Activated CD8-positive, alpha-beta memory T cell treated with anti-CD3 and anti-CD28 coated beads for 48 hours (primary cell): ENCODE measurements at regions not wholly inside any gene's neighbourhood (a gene's known extent, or its start where the extent isn't known, plus 50 kb on each side); places are given as distances from the start of the nearest gene placed in this dataset.
"Not testable (repeated sequence)": the region's sequence is repeated elsewhere in the genome, so short reads cannot be mapped to it uniquely, and the experiment has no call there.

ENCODE experiments used
- DNase-seq, 3 experiments: peaks; one replicate each; pipeline ENCODE4 v3.0.0-alpha.2; 2020; ENCODE audit warnings: low read depth in 2 of 3, low spot score in 2 of 3

DNA sequence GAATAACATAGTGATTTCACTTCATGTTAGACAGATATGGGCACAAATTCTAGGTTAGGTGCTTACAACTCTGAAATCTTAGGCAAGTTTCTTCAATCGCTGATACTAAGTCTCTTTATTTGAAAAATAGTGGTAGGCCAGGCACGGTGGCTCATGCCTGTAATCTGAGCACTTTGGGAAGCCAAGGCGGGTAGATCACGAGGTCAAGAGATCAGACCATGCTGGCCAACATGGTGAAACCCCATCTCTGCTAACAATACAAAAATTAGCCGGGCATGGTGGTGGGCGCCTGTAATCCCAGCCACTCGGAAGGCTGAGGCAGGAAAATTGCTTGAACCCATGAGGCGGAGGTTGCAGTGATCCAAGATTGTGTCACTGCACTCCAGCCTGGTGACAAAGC is 729.4 kb downstream of the METTL15 start:
- DNase-seq = no peak

DNA sequence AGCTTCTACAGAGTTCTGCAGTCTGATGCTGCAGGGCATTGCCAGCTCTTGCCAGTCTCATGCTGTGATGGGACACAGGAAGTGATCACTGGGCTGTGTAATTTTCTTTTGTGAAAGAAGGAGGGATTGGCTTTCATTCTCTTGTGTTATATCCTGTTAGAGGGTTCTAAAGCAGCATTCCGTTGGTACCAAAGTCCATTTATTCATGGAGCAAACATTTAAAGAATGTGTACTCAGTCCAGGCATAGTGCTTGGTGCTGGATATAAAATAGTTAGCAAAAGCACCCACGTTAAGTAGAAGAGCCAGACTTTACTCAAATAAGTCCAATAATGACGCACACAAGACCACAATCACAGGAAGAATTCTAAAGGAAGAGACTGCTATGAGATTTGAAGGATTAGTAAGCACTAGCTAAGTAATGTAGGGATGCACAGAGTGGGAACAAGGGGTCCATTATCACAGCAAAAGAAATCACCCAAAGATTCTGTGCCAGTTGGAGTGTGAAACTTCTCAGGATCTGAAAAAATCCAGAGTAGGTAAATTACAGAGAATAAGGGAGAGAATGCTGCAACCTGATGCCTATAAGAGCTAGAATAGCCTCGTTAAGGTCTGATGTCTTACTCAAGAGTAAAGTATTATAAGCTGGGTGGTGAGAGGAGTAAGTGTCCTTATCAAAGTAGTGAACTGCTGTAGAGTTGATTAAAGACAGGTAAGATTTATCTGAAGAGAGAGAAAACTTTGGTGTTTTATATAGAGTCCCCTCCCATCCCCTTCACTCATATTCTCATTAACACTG is 728.3 kb downstream of the METTL15 start:
- no peak for DNase-seq

DNA sequence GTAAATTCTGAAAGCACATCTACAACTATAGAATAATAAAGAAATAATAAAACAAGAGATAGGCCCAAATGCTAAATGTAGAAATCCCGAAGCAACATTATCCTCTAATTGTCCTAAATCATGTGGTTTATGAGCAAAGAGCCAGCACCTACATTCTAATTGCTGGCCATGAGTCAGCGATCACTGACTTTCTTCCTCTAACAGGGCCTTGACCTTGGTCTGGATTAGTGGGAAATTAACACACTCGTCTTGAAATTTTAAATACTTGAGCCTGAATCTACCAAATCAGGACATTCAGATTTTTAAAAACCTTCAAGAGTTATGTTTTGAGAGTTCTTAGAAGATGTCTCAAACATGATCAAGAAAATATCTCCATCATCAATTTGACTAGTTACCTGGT is 727.6 kb downstream of the METTL15 start:
- DNase-seq = no peak

DNA sequence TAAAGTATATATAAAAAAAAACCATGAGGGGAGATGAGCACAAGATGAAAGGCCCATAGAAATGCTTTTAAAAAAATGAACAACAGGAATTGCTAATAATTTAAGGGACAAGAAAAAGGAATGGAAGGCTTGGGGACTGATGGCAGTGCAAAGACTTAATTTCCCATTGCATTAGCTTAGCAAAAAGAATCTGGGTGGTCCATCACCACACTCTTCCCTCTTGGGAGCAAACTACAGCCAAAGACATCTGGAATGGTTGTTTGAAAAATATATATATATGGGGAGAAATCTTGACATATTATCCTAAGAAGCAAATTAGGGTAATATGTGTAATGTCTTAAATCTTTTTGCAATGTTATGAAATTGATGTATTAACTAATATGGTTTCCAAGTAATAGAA is 727.1 kb downstream of the METTL15 start:
- no peak for DNase-seq

DNA sequence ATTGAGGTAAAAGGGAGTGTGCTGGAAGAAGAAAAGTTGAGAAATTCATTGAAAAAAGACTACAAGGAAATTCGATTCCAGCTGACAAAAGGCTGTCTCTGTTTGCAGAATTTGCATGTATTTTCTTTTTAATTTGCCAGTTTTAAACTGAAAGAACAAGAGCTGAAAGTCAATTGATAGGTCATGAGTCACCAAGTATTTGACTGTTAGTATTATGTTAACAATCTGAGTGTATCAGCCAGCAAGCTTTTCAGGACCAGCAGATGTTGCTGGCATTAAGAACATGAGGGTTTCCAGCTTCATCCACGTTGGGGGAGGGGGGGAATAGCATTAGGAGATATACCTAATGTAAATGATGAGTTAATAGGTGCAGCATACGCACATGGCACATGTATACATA is 726.7 kb downstream of the METTL15 start:
- DNase-seq = no peak

DNA sequence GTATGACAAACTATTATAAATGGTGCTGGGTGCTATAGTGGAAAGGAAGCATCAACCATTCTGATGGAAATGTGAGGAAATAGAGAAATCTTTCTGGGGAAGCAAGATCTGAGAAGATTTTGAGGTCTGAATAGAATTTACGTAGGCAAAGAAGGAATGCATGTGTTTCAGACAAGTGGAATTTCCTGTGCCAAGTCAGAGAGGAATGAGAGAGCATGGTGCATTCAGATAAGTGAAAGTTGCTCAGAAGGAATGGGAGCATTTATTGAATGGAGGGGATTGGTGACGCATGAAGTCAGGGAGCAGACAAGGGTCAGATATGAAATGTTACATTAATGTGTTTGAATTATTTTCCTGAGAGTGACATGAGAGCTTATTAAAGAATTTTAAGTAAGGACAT is 725.5 kb downstream of the METTL15 start:
- DNase-seq = no peak

DNA sequence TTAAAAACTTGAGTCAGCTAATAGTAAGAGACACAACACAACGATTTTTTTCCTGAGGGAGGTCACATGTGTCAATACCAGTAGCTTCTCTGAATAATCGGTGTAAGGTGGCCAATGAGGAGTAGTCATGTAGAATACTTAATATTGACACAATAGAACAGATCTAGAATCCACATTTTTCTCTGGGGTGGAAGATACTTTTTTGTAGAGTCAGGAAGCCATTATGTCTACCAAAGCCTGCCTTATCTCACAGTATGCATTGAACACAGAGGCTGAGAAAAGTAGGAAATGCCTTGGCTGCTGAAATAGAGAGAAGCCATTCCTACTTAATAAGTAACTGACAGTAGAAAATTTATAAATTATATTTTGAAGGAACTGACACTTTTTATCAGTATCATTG is 725.0 kb downstream of the METTL15 start:
- no peak for DNase-seq

DNA sequence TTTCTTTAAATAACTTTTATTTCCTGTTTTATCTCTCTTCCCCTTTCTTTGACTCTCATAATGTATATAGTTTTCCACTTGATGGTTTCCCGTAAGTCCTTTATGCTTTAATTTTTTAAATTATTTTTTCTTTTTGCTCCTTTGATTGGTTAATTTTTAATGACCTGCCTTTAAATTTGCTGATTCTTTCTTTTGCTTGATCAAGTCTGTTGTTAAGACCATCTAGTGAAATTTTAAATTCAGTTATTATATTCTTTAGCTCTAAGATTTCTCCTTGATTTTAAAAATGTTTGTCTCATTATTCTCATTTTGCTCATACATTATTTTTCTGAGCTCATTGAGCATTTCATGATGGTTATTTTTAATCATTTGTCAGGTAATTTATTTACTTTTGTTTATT is 718.6 kb downstream of the METTL15 start:
- no peak for DNase-seq

DNA sequence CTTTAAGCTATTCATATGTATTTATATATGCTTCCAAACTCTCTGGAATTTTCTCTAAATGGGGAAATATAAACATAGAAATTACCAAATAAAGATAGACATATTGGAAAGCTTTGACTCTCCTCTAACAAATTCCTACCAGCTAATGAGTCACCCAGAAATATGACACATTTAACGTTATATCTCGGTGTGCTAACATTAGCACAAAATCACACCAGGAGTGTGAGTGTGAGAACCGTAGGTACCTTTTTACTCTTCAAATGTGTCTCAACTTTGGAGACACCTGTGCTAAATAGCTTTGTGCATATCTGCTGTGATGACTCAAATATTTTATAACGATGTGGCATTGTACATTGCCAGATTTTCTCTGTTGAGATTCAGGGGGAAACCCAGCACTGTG is 714.4 kb downstream of the METTL15 start:
- no peak for DNase-seq

DNA sequence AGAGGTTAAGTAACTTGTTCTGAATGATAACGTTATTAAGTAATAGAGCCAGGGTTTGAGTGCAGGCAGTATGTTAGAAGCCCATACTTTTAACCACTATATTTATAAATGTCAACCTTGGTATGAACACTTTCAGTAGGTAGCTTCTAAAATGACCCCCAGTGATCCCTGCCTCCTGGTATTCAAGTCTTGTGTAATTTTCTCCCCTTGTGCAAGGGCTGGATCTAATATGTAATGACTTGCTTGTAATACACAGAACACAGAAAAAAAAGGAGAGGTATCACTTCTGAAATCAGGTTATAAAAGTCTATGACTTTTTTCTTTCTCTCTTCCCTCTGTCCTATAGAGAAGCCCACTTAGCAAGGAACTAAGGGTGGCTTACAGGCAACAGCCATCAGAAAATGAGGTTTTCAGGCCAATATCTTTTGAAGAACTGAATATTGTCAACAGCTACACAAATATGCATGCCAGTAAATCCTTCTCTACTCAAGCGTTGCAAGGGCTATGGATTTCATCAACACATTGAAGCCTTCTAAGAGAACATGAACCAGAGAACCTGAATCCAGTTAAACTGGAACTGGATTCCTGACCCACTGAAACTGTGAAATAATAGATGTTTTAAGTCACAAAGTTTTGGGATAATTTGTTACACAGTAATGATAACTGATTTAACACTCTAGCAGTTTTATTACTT is 712.3 kb downstream of the METTL15 start:
- no peak for DNase-seq

DNA sequence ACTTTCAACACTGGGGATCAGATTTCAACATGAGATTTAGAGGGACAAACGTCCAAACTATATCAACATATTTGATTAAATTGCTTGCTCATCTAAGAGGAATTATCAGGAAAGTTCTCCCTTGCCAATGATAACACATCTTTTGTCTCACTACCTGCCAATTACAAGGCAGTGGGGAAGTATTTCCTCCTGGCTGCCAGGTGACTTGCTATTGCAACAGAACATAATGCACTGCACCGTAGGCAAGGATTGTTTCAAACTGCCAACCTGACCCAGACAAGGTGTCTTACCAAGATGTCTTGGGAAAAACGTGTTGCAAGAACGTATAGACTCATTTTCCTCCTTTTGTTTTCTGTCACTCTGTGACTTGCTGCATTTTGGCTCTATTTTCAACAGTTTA is 711.6 kb downstream of the METTL15 start:
- no peak for DNase-seq

DNA sequence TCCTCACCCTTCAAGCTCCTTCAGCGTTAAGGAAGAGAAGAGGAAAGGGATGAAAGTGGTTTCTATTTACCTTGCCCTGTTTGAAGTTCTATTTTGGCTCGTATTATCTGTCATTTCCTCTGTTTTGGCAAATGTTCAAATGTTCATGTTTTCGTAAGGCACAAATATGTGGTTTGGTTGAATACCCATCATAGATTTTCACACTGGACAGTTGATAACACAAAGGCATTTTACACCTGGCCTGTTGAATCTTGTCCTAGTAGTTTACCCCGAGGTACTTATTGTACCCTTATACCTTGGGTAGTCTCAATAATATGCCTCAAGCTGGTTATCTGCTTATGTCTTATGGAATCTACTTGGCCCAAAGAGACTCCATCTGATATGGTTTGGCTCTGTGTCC is 706.9 kb downstream of the METTL15 start:
- DNase-seq = no peak

DNA sequence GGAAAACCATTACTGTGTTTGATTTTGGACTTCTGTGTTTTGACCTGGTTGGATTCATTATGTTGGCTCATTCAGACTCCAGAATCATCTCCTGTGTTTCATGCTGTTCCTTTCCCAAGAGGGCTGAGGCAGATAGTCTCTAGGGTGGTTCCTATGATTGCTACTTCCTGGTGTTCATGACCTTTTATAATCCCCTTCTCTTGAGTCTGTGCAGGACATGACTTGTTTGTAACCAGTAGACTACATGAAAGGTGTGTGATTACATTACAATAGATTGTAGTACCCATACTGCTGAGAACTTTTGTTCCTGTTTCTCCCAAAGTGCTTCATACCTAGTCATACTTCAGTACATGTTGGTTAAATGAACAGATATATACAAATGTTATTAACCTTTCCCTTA is 700.6 kb downstream of the METTL15 start:
- no peak for DNase-seq

DNA sequence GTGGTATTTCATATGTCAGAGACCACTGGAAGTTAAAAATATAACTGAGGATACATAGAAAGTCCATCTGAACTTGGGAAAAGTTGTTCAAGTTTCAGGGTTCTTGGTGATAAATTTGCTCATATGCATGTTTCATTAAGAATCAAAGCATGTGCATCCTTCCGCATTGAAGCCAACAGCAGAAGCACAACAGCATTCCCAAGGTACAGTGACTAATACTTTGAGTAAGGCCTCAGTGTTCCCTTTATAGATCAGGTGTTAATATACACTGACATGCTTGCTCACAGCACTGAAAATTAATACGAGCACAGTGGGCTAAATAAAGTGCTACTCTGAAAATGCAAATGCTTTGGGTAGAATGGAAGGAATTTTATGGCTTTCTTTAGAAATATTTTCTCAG is 691.1 kb downstream of the METTL15 start:
- no peak for DNase-seq

DNA sequence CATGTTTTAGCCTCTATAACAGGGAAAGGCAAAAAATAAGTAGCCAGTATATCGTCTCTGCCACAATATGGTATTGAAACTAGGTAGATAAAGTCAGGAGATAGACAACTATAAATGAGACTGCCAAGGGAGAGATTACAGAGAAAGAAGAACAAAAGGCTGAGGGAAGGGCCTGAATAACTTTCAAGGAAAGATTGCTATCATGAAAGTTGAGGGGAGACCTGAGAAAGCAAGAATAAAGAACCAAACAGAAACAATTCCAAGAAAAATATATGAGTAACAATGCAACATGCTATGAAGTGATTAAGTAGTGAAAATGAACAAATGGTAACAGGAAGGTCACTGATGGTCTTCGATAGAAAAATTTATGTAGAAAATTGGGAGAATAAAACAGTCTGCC is 690.1 kb downstream of the METTL15 start:
- DNase-seq = no peak

DNA sequence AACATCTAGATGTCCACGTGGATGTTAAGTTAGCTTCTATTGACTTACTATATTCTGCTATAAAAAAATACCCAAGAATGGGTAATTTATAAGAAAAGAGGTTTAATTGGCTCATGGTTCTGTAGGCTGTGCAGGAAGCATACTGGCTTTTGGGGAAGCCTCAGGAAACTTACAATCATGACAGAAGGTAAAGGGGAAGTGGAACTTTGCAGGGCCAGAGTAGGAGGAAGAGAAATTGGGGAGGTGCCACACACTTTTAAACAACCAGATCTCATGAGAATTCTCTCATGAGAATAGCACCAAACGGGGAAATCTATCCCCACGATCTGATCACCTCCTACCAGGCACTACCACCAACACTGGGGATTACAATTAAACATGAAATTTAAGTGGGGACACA is 689.3 kb downstream of the METTL15 start:
- DNase-seq = no peak

DNA sequence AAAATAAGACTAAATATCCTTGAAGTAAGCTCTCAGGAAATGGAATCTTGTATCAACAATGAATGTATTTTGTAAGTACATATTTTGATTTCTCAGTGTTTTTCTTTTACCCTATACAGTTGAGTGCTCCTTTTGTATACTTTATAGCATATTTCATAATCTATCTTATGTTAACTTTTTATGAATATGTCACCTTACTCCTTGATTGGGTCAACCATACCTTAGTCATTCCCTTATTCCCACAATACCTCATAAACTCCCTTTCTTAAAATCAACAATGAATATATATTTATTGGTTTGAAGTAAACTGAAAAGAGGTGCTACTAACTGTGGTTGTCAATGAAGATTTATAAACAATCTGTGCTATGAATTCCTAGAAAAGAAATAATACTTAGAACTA is 686.2 kb downstream of the METTL15 start:
- DNase-seq = no peak

DNA sequence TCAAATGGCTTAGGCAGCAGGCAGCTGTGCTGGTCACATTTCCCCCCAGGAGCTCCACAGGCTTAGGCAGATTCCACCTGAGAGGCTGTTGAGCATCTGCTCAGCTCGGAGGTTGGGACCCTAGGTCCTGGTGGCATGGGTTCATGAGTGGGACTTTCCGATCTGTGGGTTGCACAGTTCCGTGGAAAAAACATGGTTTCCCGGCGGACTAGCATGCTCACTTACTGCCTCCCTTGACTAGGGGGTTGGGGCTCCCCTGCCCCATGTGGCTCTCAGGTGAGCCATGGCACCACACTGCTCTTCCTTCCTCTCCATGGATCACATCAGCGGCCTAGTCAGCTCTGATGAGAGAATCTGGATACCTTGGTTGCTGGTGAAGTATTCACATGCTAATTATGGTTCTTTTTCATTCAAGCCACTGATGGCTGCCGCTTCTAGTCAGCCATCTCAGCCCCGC is 685.1 kb downstream of the METTL15 start:
- DNase-seq = no peak

DNA sequence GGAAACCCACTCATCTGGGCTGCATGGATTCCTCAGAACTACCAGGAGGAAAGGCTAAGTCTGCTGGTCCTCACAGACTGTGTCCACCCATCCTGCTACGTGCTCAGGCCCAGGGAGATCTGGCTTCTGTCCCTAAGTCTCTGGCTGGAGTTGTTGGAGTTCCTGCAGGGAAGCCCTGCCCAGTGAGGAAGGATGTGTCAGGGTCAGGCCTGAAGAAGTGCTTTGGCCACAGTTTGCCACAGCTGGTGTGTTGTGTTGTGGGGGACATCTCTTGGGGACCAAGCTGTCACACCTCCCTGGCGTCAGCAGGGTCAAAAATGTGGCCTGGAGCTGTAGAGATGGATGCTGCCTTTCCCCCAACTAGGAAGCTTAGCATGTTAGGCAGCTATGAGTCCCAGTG is 684.7 kb downstream of the METTL15 start:
- no peak for DNase-seq

DNA sequence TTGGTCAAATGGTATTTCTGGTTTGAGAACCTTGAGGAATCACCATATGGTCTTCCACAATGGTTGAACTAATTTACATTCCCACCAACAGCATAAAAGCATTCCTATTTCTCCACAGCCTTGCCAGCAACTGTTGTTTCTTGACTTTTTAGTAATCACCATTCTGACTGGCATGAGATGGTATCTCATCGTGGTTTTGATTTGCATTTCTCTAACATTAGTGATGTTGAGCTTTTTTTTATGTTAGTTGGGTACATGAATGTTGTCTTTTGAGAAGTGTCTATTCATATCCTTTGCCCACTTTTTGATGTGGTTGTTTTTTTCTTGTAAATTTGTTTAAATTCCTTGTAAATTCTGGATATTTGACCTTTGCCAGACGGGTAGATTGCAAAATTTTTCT is 679.7 kb downstream of the METTL15 start:
- not testable (repeated sequence) for DNase-seq

DNA sequence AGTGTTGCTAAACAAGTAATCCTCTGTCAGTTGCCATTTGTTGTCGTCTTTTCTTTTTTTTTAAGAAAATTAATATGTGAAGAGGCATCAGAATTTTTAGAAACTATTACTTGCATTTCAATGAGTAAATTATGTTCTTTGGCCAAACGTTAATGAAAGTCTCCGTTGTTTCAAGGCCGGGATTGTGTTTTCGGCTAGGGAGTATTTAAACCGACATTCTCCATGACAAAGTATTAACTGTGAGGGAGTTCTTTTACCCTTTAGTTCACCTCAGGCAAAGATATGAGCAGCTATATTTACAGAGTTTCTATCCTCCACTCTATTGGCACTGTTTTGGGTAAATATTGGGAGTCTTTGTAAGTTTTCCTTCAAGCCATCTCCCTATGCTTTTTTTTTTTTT is 668.9 kb downstream of the METTL15 start:
- no peak for DNase-seq

DNA sequence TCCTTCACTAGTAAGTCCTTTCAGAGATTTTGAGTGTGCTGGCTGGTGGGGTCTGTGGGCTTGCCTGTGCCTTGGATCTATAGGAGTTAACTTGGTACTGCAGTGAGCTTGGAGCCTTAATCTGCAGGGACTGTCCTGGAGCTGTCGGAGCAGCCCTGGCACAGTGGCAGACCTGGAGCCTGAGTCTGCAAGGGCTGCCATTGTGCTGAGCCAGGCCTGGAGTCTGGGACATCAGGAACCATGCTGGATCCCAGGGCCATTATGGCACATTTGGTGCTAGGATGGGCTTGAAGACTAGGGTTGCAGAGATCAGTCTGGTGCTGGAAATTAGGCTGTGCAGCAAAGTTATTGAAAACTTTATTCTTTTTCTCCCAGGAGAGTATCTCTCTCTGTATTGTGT is 665.4 kb downstream of the METTL15 start:
- DNase-seq = no peak

DNA sequence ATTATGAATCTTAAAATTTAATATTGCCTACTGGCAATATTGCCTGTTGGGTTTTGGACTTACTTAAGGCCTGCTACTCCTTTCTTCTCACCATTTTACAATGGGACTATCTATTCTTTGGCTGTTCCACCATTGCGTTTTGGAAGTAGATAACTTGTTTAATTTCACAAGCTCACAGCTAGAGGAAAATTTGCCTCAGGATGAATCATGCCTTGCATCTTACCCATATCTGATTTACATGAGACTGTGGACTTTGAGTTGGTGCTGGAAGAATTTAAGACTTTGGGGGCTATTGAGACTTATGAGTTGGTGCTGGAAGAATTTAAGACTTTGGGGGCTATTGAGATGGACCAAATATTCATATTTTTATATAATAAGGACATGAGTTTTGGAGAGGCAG is 662.6 kb downstream of the METTL15 start:
- no peak for DNase-seq
